ENCODE measurements at regions not wholly inside any gene's neighbourhood (a gene's known extent, or its start where the extent isn't known, plus 50 kb on each side); places are given as distances from the start of the nearest gene placed in this dataset.

DNA sequence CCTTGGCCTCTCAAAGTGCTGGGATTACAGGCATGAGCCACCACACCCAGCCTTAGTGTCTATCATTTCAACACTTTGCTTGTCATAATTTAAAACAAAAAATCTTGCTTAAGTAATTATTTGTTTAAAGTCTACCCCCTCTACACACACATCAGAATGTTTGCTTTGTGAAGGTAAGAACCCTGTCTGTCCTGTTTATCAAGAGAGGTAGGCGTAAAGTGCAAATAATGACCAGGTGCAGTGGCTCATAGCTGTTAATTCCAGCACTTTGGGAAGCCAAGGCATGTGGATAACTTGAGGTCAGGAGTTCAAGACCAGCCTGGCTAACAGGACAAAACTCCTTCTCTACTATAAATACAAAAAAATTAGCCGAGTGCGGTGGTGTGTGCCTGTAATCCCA is 326.7 kb upstream of the CLNK start:
- no peak for TF ChIP-seq POLR2AphosphoS5 (IDR thresholded peaks at IDR 0.05; ENCODE audit: low read depth, low read length)
- no peak for TF ChIP-seq FOSL1 (IDR thresholded peaks at IDR 0.05; ENCODE audit: low read depth)
- TF ChIP-seq, protein P1, sequence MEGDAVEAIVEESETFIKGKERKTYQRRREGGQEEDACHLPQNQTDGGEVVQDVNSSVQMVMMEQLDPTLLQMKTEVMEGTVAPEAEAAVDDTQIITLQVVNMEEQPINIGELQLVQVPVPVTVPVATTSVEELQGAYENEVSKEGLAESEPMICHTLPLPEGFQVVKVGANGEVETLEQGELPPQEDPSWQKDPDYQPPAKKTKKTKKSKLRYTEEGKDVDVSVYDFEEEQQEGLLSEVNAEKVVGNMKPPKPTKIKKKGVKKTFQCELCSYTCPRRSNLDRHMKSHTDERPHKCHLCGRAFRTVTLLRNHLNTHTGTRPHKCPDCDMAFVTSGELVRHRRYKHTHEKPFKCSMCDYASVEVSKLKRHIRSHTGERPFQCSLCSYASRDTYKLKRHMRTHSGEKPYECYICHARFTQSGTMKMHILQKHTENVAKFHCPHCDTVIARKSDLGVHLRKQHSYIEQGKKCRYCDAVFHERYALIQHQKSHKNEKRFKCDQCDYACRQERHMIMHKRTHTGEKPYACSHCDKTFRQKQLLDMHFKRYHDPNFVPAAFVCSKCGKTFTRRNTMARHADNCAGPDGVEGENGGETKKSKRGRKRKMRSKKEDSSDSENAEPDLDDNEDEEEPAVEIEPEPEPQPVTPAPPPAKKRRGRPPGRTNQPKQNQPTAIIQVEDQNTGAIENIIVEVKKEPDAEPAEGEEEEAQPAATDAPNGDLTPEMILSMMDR (IDR thresholded peaks at IDR 0.05 in 2 of 3, conservative IDR thresholded peaks at IDR 0.05 in 1 of 3; ENCODE audit: borderline replicate concordance in 1 of 3, insufficient read depth in 1 of 3, low read depth in 2 of 3, low read length in 2 of 3): no peak
- no peak for TF ChIP-seq TCF7L2 (IDR thresholded peaks at IDR 0.05; ENCODE audit: borderline replicate concordance, extremely low read depth, insufficient read depth, insufficient read length)
- TF ChIP-seq SP1 (IDR thresholded peaks at IDR 0.05; ENCODE audit: low read depth): no peak
- TF ChIP-seq EZH2 (IDR thresholded peaks at IDR 0.05): no peak
- no peak for TF ChIP-seq POLR2A (IDR thresholded peaks at IDR 0.05; ENCODE audit: borderline replicate concordance, extremely low read depth, insufficient read depth, insufficient read length)
- TF ChIP-seq ZFX (IDR thresholded peaks at IDR 0.05): no peak
- TF ChIP-seq, protein P2, sequence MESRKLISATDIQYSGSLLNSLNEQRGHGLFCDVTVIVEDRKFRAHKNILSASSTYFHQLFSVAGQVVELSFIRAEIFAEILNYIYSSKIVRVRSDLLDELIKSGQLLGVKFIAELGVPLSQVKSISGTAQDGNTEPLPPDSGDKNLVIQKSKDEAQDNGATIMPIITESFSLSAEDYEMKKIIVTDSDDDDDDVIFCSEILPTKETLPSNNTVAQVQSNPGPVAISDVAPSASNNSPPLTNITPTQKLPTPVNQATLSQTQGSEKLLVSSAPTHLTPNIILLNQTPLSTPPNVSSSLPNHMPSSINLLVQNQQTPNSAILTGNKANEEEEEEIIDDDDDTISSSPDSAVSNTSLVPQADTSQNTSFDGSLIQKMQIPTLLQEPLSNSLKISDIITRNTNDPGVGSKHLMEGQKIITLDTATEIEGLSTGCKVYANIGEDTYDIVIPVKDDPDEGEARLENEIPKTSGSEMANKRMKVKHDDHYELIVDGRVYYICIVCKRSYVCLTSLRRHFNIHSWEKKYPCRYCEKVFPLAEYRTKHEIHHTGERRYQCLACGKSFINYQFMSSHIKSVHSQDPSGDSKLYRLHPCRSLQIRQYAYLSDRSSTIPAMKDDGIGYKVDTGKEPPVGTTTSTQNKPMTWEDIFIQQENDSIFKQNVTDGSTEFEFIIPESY (IDR thresholded peaks at IDR 0.05; ENCODE audit: extremely low read depth, insufficient replicate concordance, low read length): no peak
